Stimulated activated CD4-positive, alpha-beta T cell treated with anti-CD3 and anti-CD28 coated beads, Interleukin-1b, Interleukin-23, amount 100 ng/mL, for 1 hour (primary cell): ENCODE measurements at regions not wholly inside any gene's neighbourhood (a gene's known extent, or its start where the extent isn't known, plus 50 kb on each side); places are given as distances from the start of the nearest gene placed in this dataset.
A peak's percentile ranks its signal among the peaks of the same experiment; 100 is the strongest.

Experiments
- DNase-seq, 2 donors: peaks; one replicate each; pipeline ENCODE4 v3.0.0-alpha.2; 2020; ENCODE audit warnings: low read depth in 2 of 2

- no peak for DNase-seq
These were observed 229.1 kb upstream of the IGF1R start for GRCh38 chr15:98419173-98419780.

GRCh38 chr15:98420837-98421236 lies 227.5 kb upstream of the IGF1R start:
- no peak for DNase-seq

GRCh38 chr15:98421419-98422129 lies 226.8 kb upstream of the IGF1R start:
- peak in 1 of 2 donors; percentile 42 for DNase-seq

GRCh38 chr15:98422130-98422478 lies 226.2 kb upstream of the IGF1R start:
- no peak for DNase-seq

GRCh38 chr15:98425173-98425572 lies 223.2 kb upstream of the IGF1R start:
- DNase-seq = no peak

GRCh38 chr15:98427321-98427720 lies 221.0 kb upstream of the IGF1R start:
- no peak for DNase-seq

GRCh38 chr15:98428253-98428989 lies 219.9 kb upstream of the IGF1R start:
- peak in 1 of 2 donors; percentile 42 for DNase-seq

- no peak for DNase-seq
These were observed 217.2 kb upstream of the IGF1R start for GRCh38 chr15:98431171-98431570.

- DNase-seq = no peak
These were observed 215.0 kb upstream of the IGF1R start for GRCh38 chr15:98433346-98433745.

GRCh38 chr15:98433856-98434255 lies 214.5 kb upstream of the IGF1R start:
- DNase-seq = no peak

- DNase-seq = no peak
These were observed 210.6 kb upstream of the IGF1R start for GRCh38 chr15:98437752-98438151.

- DNase-seq = no peak
These were observed 210.0 kb upstream of the IGF1R start for GRCh38 chr15:98438326-98438725.

- no peak for DNase-seq
These were observed 209.4 kb upstream of the IGF1R start for GRCh38 chr15:98438907-98439306.

- no peak for DNase-seq
These were observed 208.8 kb upstream of the IGF1R start for GRCh38 chr15:98439523-98439942.

GRCh38 chr15:98440917-98441316 lies 207.4 kb upstream of the IGF1R start:
- no peak for DNase-seq

- no peak for DNase-seq
These were observed 206.7 kb upstream of the IGF1R start for GRCh38 chr15:98441599-98441998.

- peak in 1 of 2 donors; percentile 28 for DNase-seq
These were observed 205.9 kb upstream of the IGF1R start for GRCh38 chr15:98442379-98442833.

GRCh38 chr15:98442901-98443300 lies 205.4 kb upstream of the IGF1R start:
- no peak for DNase-seq

- no peak for DNase-seq
These were observed 204.8 kb upstream of the IGF1R start for GRCh38 chr15:98443526-98443925.

- DNase-seq = no peak
These were observed 204.2 kb upstream of the IGF1R start for GRCh38 chr15:98444138-98444537.

- DNase-seq = no peak
These were observed 203.0 kb upstream of the IGF1R start for GRCh38 chr15:98445315-98445714.

- no peak for DNase-seq
These were observed 202.3 kb upstream of the IGF1R start for GRCh38 chr15:98446083-98446482.

- no peak for DNase-seq
These were observed 201.3 kb upstream of the IGF1R start for GRCh38 chr15:98447069-98447468.
